GM21528 (cell line): ENCODE measurements at regions not wholly inside any gene's neighbourhood (a gene's known extent, or its start where the extent isn't known, plus 50 kb on each side); places are given as distances from the start of the nearest gene placed in this dataset.

Source experiments
- ATAC-seq: cut with Tn5 transposase; IDR thresholded peaks from one replicate; pipeline ENCODE4 v1.9.1; 2021; ENCODE audit warnings: mild to moderate bottlenecking, moderate library complexity; ENCODE audit not compliant: unreplicated experiment, low FRiP score

DNA sequence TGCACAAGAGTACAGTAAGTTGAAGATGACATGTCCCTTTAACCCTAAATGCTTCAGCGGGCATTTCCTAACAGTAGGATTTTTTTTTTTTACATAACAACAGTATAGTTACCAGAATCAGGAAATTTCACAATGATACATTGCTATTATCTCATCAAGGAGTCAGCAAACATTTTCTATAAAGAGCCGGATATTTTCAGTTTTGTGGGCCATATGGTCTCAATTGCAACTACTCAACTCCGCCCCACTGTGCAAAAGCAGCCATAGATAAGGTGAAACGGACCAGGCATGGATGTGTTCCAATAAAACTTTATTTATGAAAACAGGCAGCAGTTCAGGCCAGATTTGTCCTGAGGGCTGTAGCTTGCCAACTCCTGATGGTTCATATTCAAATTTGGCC, 130.6 kb downstream of the SMAD6 start:
- no peak for ATAC-seq

GRCh38 chr15:66833371-66833770, 131.3 kb downstream of the SMAD6 start:
- ATAC-seq = no peak

DNA sequence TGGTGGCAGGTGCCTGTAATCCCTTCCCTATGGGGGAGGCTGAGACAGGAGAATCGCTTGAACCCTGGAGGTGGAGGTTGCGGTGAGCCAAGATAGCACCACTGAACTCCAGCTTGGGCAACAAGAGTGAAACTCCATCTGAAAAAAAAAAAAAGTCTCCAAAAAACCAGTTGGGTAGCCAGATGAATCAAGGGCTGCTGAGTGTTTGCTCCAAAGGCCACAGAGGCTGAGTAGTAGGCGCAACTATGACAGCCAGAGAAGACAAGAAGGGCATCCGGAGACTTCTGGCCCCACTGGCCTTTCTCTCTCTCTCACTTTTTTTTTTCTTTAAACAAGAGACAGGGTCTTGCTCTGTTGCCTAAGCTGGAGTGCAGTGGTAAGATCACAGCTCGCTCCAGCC, 131.8 kb downstream of the SMAD6 start:
- ATAC-seq = no peak

GRCh38 chr15:66834881-66835878, 133.1 kb downstream of the SMAD6 start:
- no peak for ATAC-seq

DNA sequence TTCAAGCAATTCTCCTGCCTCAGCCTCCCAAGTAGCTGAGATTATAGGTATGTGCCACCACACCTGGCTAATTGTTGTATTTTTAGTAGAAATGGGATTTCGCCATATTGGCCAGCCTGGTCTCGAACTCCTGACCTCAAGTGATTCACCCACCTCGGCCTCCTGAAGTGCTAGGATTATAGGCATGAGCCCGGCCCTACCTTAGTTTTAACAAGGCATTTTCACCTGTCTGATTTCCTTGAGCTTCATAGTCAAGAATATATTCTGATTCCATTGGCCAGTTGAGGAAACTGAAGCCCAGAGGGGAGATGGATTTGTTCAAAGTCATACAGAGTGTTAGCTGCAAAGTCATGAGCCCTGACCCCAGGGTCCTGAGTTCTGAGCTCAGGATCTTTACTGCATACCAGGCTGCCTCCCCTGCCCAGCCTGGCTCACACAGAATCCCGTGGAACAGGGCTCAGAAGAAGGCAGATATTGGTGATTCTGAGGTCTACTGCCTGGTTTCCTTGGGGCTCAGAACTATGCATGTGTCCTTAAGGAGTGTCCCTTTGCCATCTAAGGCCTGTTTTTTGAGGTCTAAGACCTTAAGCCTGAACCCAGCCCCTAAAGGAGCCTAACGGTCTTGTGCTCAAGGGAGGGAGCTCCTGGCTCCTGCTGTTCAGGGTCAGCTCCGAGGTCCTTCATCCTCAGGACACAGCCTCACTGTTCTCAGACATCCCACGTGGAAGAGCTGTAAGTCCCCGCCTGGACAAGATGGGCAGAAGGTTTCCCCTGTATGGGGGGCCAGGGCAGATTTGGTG, 134.4 kb downstream of the SMAD6 start:
- no peak for ATAC-seq

DNA sequence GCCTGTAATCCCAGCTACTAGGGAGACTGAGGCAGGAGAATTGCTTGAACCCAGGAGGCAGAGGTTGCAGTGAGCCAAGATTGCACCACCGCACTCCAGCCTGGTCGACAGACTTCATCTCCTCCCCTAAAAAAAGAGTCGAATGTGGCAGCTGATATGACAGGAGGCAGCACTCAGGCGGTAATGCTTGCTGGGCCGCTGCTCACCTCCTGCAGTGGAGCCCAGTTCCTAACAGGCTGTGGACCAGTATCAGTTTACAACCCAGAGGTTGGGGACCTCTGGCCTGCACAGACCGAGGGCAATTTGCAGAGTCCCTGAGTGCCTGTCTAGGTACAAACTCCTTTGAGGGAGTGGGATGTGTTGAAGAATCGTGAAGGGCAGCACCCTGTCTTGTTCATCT, 136.2 kb downstream of the SMAD6 start:
- no peak for ATAC-seq

- ATAC-seq = no peak
Measured at GRCh38 chr15:66838671-66839239, 136.7 kb downstream of the SMAD6 start.

- no peak for ATAC-seq
Measured at GRCh38 chr15:66839506-66840112, 137.6 kb downstream of the SMAD6 start.

- no peak for ATAC-seq
Measured at GRCh38 chr15:66840615-66841390, 138.8 kb downstream of the SMAD6 start.

DNA sequence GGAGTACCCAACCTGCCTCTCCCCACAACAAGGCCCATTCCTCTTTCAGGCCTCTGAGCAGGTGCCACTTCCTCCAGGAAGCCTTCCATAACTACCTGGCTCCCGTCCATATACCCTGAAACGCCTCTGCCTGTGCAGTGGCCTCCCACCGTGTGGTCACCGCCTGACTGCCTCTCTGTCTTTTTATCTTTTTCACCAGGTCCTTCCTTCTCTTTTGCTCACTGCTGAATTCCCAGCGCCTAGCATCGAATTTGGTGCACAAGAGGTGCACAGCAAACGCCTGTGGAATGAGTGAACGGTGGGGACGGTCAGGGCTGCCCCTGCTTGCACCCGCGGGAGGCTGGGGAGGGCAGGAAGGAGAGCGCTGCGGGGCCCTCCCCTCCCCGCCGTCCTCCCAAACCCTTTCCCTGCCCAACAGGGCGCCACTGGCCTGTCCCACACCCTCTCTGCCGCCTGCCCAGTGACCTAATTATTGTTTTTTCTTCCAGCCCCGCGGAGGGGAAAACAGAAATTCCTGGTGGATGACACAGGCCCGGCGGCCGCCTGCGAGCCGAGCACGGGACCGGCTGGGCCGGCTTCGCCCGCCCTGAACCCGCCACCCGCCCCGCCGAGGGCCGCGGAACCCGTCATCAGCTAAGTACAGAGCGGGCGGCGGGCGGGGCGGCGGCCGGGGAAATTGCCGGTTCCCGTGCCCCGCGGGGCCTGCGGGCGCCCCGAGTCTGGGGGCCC, 140.1 kb downstream of the SMAD6 start:
- no peak for ATAC-seq

DNA sequence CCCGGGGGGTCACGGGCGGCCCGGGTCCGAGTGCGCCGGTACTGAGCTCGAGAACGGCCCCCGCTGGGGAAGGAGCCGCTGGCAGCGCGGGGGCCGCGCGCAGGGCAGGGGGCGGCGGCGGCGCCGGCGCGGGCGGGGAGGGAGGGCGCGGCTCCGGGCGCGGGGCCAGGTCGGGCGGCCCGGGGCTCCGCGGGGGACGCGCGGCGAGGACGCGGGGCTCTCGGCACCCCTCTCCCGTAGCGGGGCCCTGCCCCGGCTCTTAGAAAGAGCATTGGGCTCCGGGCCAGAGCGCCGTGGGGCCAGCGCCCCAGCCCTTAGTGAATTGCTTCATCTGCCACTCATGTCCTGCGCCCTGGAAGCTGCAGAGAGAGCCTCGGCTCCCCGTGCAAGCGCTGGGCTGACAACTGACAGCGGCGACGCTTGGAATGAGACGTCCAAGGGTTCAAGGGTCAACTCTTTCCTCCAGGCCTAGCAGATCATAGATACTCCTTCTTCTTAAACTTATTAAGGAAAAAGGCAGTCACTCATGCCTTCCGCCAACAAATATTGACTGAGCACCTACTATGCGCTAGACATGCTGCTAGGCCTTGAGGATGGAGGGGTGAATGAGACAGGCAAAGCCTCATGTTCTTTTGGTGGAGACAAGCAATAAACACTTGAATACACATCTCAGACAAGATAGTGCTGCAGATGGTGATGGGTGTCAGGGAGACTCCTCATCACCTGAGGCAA, 140.8 kb downstream of the SMAD6 start:
- ATAC-seq = no peak

DNA sequence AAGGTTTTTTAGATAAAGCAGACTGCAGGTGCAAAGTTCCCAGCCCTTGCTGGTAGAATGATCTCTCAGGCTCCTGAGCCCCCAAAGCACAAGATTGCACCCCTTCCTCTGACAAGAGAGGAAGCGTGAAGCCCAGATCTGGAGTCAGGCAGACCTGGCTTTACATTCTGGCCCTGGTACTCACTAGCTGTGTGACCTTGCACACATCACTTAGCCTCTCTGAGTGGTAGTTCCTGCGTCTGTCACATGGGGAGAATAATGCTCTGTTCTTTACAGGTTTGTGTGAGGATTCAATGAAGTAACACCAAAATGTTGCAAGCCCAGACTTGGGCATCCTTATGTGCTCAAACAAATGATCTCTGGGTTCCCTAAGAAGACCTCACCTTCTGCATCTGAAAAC, 141.5 kb downstream of the SMAD6 start:
- ATAC-seq = no peak

- no peak for ATAC-seq
Measured at GRCh38 chr15:66844041-66844746, 142.2 kb downstream of the SMAD6 start.

- ATAC-seq = no peak
Measured at GRCh38 chr15:66844747-66845145, 142.7 kb downstream of the SMAD6 start.

GRCh38 chr15:66845266-66845785, 143.3 kb downstream of the SMAD6 start:
- no peak for ATAC-seq

GRCh38 chr15:66846031-66846430, 144.0 kb downstream of the SMAD6 start:
- no peak for ATAC-seq

GRCh38 chr15:66846811-66847210, 144.8 kb downstream of the SMAD6 start:
- ATAC-seq = no peak

- ATAC-seq = no peak
Measured at GRCh38 chr15:66847565-66847991, 145.5 kb downstream of the SMAD6 start.
